Heart left ventricle (tissue), 13 donors: ENCODE measurements at regions not wholly inside any gene's neighbourhood (a gene's known extent, or its start where the extent isn't known, plus 50 kb on each side); places are given as distances from the start of the nearest gene placed in this dataset.

ENCODE experiments used
- CTCF ChIP-seq, 12 donors: fragments of 200-600 bp; sonication (generic) in 4 of 12; IDR thresholded peaks; one replicate each; pipeline versions ENCODE4 v1.5.0 to v1.8.0; 2018 to 2022; ENCODE audit warnings: antibody characterized with exemption in 12 of 12, mild to moderate bottlenecking in 5 of 12
- POLR2A ChIP-seq, 2 donors: fragments of 450-650 bp; IDR thresholded peaks; one replicate each; pipeline ENCODE4 v1.6.1; 2017; ENCODE audit warnings: antibody characterized with exemption in 2 of 2, mild to moderate bottlenecking in 2 of 2, moderate library complexity in 2 of 2
- donor health status: ischemic (EF 13 %, LVEDD 7.1; RV severe dilation, severe dysfunction).
- donor health status: DM: no; HTN: yes; CAD: no.
- donor health status: DM: no; HTN: no; CAD: no.
- donor health status: ischemic (EF 25% LVEDD 6.9; RV normal size, moderate dysfunction).
- donor health status: ischemic (EF 25% LVEDD 5.7; RV mildly dilated, moderate dysfunction).
- donor health status: ischemic (EF 35%, LVEDD 5.7; RV mildly dilated, moderate dysfunction).
- donor health status: nonischemic (EF 11% LVEDD 7.7; RV severe dilation, severe dysfunction).
- donor health status: DM: yes; HTN: yes; CAD: no.
- donor health status: PGD.
- donor health status: ischemic (EF 29% LVEDD 5.4; RV normal size, mild dysfunction).
- donor health status: nonischemic (EF 23%, LVEDD 6.1; RV moderate dilation, normal function).

- no peak for TF ChIP-seq CTCF (IDR thresholded peaks at IDR 0.05)
- no peak for TF ChIP-seq POLR2A (IDR thresholded peaks at IDR 0.05)
Measured at GRCh38 chr11:122304973-122305372, 189.0 kb upstream of the BLID start.
